Hippocampal formation (tissue), 2 donors: ENCODE measurements at regions not wholly inside any gene's neighbourhood (a gene's known extent, or its start where the extent isn't known, plus 50 kb on each side); places are given as distances from the start of the nearest gene placed in this dataset.

Source experiments
- DNase-seq, 2 donors: peaks; one replicate each; lab custom pipeline; 2025; lab: John Stamatoyannopoulos, UW

DNA sequence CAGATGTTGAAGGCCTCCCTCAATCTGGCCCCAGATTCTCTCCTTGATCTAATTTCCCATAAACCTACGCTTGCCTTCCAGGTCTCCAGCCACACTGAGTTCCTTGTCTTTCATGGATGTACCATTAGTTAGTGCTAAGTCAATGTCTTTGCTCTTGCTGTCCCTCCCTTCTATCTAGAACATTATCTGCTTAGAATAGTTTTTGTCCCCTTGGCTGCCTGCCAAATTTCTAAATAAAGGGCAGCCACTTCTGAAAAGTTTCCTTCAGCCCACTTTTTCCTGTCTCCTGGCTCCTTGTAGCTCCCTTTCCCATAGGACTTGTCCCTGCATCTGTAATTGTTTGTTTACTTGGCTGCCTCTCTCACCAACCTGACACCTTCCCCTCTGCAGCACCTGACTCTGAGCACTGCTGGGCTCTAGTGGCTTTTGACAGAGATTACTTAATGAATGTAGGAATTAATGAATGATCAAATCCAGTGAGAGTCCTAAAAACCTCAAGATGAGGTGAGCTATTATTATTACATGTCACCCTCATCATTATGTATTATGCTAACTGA, 58.3 kb downstream of the CXCL12 start:
- DNase-seq: no peak

DNA sequence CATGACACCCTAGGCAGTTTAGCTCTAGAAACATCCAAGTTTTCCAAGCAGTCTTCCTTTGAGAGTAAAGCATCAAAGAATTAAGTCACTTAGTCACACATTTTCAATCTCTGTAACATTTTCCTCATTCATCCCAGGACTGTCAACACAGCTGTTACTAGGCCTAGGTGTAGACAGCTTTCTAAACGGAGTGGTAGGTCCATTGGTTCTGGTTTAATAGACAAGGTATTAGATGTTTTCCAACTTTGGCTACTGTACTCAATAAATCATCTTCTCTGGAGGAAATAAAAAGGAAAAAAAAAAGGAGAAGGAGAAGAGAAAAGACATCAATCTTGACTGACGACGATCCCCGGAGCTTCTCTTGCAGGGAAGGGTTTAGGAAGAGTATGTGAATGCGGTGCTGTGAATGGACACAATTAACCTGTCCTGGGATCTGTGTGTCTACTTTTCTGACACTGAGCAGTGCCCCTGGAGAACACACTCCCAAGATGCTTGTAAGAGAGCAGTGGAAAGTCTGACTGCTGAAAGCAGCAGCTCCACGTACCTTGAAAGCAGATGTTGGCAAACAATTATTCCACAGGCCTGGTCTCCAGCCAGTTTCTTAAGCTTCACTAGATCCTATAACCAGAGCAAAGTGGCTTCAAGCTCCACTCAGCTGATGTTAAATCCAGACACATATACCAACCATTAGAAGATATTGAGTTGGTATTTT, 59.1 kb downstream of the CXCL12 start:
- DNase-seq: no peak

DNA sequence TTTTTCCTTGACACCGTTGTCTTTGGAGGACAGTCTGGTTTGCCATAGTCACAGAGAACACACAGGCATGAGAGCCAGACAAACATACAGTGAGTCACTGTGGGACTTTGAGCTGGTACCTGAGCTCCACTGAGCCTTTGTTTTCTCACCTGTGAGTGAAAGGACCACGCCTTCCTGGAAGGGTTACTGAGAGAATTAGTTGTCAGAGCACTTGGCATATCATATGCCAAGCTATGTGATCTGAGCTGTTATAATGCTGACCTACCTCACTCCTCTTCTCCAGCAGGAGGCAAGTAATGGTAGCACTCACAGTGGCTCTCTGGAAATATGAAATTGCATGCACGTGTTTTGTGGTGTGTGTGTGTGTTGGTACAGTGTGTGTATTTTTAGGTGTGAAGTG, 59.7 kb downstream of the CXCL12 start:
- no peak for DNase-seq

DNA sequence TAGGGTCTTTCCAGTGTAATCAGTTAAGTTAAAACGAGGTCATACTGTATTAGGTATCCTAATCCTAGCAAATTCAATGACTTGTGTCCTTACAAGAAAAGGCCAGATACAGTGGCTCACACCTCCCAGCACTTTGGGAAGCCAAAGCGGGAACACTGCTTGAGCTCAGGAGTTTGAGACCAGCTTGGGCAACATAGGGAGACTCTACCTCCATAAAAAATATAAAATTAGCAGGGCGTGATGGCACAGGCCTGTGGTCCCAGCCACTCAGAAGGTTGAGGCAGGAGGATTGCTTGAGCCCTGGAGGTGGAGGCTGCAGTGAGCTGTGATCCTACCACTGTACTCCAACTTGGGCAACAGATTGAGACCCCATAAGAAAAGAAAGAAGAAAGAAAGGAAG, 61.1 kb downstream of the CXCL12 start:
- DNase-seq: no peak

DNA sequence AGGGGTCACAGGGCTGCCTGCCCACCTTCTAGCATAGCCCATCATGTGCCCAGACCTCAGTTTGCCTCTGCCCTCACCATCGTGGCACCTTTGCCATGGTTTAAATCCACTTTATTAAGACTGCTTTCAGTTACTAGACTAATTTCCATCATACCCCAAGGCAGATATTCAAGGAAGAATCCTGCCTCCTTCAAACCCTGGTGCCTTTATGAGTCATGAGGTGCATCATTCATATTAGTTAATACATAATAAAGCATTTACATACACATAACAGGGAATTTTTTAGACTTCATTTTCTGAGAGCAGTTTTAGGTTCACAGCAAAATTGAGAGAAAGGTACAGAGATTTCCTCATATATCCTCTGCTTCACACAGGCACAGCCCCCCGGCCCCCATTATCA, 62.8 kb downstream of the CXCL12 start:
- no peak for DNase-seq

DNA sequence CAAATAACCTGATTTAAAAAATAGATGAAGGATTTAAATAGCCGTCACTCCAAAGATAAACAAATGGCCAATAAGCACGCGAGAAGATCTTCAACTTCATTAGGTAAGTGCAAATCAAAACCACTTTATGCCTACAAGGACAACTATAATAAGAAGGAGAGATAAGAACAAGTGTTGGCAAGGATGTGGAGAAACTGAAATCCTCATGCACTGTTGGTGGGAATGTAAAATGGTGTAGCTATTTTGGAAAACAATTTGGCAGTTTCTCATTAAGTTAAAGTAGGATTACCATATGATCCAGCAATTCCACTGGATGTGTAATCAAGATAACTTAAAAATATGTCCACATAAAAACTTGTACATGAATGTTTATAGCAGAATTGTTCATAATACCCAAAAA, 64.1 kb downstream of the CXCL12 start:
- no peak for DNase-seq

DNA sequence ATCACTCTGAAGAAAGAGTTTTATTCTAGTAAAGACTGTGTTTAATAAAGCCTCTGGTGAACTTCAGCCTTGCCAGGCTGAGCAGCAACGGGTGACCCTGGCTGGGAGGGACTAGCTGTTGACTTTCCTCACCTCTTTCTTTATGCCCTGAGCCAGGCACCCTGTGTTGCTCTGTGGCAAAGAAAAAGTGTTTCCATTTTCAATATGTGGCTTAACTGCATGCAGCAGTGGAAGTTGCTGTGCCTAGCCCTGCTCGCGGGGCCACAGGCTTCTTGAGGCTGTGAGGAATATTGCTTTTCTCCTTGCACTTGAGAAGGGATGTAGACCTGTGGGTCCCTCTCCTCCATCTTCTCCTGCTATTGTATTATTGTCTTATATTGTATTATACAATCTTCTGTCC, 67.0 kb downstream of the CXCL12 start:
- no peak for DNase-seq

DNA sequence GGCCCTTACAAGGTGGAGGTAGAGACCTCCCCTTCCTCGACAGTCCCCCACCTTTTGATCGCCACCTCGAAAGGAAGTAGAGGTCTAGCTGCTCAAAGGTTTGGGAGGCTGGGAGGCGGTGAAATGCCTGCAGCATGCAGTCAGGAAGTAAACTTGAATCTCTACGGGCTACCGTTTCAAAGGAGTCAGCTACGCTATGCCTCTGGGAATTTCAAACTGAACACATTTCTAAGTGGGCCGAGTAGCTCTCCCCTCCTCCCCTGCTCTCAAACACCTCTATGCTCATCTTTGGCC, 68.0 kb downstream of the CXCL12 start:
- no peak for DNase-seq

DNA sequence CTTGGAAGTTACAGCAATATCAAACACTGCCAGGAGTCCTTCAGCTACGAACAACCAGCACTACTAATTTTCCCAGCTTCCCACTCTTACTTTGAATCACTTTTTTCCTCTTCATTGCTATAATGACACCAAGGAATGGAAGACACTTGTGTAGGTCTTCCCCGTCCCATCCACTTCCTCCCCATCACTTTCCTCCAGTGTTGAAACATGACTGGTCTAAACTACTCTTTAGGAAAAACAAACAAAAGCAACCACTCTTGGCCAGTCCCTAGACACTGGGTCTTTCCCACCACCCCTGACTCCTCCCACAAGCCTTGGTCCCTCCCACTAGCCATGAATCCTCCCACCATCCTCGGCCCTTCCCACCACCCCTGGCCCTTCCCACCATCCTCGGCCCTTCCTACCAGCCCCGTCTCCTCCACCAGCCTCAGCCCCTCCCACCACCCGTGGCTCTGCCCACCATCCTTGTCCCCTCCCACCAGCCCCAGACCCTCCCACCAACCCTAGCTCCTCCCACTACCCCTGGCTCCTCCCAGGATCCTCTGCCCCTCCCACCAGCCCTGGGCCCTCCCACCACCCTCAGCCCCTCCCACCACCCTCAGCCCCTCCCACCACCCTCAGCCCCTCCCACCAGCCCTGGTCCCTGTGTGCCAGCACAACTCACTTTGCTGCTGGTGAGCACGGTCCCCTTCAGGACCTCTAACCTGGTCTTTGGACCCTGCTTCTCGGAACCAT, 68.5 kb downstream of the CXCL12 start:
- no peak for DNase-seq

DNA sequence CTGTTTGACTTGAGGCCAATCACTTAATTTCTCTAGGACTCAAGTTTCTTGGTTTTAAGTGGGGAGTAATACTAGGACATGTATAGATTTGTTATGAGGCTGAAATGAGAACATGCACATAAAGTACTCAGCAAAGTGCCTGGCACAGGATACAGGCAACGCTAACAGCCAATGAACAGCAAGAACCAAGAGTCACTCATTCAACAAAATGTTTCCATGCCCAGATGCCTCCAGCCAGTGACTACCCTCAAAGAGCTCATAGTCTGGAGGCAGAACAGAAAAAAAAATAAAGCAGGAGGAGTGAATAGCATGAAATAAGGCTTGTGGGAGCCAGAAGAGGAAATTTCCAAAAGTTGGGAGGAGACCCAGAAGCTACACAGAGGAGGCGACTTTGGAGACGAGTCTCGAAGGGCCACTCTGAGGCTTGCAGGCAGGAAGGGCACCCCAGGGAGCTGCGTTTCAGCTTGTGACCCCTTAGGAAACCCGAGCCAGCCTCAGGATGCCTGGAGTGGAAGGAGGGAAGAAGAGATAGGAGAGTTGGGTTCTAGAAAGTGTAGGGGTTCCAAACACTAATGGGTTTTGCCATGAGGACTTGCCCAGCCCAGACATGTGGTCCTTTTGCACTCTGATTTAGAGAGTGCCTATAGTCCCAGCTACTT, 70.0 kb downstream of the CXCL12 start:
- DNase-seq: no peak

DNA sequence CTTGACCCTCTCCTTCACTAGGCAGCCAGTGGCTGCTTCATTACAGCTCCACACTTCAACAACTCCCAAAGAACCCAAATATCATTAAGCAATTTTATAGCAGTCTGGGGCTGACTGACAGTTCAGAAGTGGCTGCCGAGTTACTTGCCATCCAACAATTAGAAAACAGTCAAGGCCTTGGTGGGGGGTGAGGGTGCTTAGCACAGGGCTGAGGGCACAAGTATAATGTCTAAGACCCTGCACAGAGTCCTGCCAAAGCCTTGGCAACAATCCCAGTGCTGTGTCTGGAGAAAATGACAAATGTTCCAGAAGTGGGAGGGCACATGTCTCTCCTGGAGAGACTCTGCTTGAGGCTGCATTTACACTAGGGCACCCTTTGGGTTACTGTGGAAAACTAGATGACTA, 71.1 kb downstream of the CXCL12 start:
- DNase-seq: no peak

DNA sequence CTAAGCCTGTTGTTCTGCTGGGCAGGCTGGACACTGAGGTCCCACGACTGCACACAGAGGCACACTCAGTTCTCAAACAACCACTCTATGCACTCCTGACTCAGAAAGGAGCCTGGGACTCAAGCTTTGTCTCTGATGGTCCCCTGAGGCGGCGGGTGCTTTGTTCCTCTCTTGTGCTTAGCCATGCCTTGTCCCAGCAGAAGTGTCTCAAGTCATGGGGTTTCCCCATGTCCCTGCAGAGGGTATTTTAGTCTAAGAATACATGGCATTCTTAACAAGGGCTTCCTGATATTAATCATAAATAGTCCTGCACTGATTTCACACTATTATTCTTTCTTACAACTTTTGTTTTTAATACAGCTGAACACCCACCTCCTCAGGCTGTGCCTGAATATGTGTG, 72.5 kb downstream of the CXCL12 start:
- no peak for DNase-seq

DNA sequence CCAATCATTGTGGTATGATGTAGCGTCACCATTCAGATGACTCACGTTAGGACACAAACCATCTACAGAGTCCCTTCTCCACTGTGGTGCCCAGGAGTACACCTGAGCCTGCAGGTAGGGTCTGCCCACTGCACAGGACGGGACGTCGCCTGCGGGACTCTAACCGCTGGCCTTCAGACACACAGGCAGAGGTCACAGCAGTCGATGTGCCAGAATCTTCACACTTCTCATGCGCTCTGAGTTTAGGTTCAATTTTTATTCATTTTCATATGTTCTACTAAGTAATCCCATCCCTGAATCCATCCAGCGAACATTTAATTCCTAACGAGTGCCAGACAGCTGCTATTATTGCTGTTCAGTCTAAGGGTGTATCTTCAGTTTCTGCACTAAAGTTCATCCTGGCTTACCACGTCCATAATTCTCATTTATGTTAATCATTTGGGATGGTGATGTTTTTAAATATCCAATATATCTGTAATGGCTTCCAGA, 73.3 kb downstream of the CXCL12 start:
- no peak for DNase-seq

DNA sequence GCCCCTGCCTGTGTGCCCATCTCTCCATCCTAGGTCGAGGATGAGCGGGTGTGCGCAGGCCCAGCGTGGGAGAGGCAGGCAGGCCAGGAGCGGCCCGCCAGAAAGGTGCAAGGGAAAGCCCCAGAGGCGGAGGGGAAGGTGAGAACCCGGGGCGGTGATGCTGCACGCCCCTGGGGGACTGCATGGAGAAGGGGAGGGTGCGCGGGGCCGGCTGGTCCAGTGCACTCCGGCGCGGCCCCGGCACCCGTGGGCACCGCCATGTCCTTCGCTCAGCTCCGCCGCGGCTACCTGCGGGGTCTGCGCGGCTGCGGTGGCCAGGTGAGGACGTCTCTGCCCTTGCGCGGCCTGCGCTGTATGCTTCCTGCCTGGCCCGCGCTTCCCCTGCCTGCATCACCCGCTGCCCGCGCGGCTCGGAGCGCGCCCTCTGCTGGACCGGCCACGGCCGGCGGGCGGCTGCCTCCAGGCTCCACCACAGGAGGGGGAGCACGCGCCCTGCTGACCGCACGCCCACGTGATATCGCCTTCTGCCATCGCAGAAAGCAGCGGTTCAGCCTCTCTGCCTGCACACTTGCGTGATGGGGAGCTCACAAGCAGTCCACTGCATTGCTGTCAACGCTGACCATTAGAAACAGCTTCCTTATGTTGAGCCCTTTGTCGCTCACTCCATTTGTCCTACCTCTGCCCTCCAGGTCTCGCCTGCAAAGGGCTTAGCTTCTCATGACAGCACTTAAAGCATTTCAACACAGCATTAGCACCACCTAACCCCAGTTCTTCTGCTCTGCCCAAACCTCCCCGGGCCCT, 73.9 kb downstream of the CXCL12 start:
- DNase-seq: peak; percentile 75 to 86

DNA sequence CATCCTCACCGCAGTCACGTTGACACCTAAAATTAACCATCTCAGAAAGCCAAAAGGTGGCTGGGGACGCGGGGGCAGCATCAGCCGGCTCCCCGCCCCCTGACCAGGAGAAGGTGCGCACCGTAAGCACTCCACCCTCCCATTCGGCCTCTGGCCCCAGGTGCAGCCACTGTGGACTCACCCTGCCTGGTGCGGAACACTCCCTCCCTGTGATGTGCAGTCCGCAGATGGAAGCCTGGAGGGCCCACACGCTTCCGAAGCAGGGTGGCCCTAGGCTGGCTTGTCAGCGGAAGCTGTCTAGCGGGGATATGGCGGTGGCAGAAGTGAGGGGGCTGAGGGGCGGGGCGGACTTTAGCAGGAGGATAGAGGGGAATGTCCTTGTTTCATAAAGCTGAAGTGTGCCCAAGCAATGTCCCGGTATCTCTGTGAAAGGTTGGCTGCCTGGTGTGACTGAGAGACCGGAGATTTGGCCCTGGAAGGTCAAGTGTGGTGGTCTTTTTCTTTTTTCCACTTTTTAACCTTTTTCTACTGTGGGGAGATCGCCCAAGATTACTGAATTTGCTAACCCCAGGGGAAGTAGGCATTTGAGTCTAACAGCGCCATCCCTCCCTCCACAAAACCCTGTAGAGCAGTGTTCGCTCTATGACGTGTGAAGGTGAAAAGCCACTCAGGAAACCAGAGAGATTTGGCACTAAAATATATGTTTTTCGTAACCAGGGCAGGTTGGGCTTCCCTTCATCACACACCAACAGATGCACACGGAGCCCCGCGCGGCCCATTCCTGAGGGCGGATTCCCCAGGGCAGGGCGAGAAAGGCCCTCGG, 74.7 kb downstream of the CXCL12 start:
- no peak for DNase-seq

DNA sequence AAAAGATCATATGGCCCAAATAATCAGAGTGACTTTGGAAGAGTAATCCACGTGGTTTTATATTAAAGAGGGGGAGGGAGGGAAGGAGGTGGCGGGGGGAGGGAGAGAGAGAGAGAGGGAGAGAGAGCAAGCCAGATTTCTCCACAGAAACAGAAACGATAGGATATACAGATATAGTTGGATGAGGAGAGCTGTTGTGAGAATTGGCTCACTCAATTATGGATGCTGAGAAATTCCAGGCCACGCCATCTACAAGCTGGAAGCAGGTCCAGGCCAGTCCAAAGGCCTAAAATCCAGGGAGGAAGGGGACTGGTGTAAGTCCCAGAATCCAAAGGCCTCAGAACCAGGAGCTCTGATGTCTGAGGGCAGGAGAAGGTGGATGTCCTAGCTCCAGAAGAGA, 75.5 kb downstream of the CXCL12 start:
- DNase-seq: no peak

DNA sequence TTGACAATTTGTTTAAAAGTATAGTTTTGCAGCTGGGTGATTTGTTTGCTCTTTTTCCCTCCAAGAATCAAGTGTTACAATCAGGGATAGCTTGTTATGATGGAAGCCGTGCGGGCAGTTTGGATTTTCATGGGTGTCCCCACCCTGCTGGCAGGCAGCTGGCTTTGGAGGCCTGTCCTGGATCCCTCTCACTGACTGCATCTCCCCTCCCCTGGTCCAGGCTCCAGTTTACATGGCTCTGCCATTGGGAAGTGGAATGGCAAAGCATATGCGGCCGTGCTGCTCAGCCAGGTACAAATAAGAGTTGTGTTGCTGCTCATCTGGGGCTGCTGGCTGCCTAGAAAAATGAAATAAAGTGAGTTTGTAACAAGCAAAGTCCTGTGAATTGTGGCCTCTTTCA, 76.0 kb downstream of the CXCL12 start:
- DNase-seq: no peak

DNA sequence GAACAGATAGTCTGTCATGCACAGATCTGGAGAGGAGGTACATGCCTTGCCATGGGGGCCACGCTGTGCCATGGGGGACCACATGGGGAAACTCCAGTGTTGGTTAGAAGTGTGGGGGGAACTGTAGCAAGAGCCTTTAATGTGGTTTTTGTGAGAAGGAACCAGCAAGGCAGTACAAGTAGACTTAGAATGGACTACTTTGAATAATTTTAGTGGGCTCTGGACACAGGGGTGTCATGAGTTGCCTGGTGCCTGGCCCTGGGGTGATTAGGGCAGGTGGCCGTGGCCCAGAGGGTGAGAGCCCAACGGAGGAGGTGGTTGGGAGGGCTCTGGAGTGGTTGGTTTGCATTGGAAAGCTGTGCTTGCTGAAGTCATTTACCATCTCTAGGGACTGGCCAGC, 77.2 kb downstream of the CXCL12 start:
- no peak for DNase-seq

DNA sequence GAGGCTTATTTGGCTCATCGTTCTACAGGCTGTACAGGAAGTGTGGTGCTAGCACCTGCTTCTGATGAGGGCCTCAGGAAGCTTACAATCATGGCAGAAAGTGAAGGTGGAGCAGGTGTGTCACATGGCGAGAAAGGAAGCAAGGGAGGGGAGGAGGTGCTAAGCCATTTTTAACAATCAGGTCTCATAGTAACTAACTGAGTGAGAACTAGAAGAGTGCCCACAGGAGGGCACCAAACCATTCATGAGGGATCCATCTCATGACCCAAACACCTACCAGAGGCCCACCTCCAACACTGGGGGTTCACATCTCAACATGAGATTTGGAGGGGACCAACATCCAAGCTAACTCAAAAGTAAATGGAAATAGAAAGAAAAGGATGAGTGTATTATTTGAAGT, 78.1 kb downstream of the CXCL12 start:
- DNase-seq: no peak

DNA sequence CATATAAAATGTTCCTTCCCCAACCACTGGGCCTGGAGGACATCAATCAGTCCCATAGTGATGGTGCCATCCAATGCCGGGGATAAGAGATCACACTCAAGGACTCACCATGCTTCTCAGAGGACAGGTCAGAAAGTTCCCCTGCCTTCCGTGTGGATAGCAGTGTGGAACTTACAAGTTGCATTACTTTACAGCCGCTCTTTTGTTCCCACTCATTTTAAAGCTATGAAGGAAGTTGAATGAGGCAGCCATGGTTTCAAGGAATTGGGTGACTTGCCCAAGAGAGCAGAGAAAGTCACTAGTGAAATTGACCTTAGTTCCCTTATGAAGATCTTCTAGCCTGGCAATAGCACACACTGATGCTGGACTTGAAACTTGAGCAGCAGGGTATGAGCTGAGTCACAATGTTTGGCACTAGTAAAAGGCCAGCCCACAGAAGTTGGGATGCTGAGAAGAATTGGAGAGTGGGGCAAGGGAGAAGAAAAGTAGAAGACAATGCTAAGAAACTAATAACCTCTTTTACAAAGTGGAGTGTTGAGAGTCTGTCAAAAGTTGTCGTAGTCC, 78.7 kb downstream of the CXCL12 start:
- no peak for DNase-seq

DNA sequence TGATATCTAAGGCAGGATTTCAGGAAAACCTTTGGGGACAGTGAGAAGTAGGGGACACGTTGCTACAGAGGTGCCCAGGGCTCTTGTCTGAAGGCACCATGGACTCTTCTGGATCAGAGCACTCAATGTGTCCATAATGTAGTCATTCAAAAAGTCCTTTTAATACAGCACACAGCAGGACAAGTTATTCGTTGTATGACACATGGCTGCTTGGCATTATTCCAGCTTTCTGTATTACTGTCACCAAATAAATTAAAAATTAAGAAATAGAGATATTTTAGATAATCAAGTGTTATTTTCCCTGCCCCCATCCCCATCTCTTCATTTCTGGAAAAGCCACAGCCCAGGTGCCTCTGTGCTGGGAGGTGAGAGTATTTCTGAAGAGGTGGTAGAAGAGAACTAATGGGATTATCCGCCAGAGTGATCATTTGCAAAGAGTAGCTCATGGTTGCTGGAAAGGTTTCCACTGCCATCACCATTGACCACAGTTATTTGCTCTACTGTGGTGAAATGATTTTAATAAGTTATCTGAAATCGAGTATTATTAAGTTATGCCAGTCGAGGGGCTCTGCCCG, 83.0 kb downstream of the CXCL12 start:
- no peak for DNase-seq
